Astrocyte of the spinal cord (primary cell): ENCODE measurements at regions not wholly inside any gene's neighbourhood (a gene's known extent, or its start where the extent isn't known, plus 50 kb on each side); places are given as distances from the start of the nearest gene placed in this dataset.
"Not testable (repeated sequence)": the region's sequence is repeated elsewhere in the genome, so short reads cannot be mapped to it uniquely, and the experiment has no call there.

Experiments used
- DNase-seq: peaks from one replicate; pipeline ENCODE4 v3.0.0; 2011; ENCODE audit warnings: low read depth, low spot score
- H3K4me3 ChIP-seq: 2 replicates; pipeline ENCODE4 v1.5.1; 2011; ENCODE audit warnings: low read depth, mild to moderate bottlenecking, low read length, moderate library complexity
- in situ Hi-C: cut with HindIII; loops from 2 replicates; pipeline ENCODE4 v1.10.0; 2017; ENCODE audit warnings: low sequenced_read_pairs
- TF ChIP-seq, protein P1 (sequence below): IDR thresholded peaks from 2 replicates; pipeline ENCODE4 v1.5.1; 2012; ENCODE audit warnings: low read depth, mild to moderate bottlenecking, low read length, inconsistent platforms

DNA sequence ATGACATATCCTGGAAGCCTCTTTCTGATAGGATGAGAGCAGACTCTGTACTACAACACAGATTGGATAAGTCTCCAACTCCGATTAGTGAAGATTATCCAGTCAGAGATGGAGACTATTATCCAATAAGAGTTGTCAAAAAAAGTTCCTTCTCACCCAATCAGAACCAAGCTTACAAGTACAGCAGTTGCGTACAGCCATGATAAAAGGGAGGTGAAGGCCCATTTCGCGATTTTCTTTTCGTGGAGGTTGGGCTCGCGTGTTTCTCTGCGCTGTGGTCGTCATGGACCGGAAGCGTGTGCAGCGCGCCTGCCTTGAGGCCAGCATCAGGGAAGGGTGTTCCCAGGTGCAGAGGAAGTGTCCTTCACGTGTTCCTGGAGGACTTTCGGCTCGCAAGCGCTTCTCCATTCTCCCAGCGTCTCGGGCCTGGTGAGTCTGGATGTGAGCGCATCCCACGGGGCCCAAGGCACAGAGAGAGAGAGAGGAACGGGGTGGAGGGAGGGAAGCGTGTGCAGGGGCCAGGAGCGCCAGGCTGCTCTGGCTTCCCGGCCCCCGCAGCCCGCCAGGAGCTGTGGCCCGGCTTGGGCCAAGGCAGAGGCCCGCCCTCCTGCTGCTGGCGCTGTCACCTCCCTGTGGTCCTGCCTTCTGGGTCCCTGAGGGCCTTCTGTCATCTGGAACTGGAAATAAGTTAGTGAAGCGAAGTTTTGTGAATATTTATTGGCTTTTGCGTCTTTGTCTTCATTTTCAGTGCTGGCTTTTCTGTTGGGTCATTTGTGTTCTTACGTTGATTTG lies 53.9 kb downstream of the CDRT15L2 start:
- in situ Hi-C loops, DNase-seq, H3K4me3 ChIP-seq: not testable (repeated sequence)

DNA sequence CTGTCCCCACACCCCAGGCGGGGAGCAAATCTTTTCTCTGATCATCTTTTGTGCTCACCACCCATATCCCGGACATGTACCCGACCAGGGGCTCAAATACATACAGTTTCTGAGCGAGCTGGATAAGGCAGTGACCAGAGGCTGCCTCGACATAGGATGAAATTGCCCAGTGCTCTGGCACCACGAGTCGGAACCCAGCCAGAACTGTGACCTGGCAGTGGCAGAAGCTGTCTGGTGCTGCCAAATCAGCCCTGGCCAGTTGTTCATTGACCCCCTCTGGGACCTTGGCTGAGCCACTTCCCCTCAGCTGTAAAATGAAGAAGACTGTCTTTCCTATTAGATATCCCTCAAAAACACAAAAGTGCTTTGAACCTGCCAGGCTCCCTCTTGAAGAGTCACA lies 60.6 kb downstream of the CDRT15L2 start:
- in situ Hi-C loops, H3K4me3 ChIP-seq, DNase-seq: not testable (repeated sequence)

DNA sequence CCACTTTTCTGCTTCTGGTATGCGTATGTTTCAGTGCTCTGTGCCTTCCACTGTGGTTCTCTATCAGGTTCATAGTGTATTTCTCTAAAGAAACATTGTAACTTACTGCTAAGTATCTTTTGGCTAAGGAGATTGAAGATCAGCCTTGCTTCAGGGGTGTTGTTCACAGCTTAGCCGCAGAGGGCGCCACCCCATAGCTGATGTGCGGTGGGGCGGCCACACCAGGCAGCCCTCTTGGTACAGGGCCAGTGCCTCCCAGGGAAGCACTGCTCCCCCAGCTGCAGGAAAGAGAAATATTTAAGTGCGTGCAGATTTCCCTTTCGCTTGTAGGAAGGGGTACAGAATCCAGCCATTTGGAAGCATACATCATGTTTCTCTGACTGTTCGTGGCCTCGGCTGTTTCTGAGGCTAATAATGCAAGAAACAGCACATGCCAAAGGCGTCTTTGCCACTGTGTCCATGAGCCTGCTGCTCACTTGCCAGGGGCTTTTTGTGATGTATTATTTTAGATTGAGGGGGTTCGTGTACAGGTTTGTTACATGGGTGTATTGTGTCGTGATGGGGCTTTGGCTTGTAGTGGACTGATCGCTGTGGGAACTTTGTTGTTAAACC lies 67.2 kb downstream of the CDRT15L2 start:
- DNase-seq, H3K4me3 ChIP-seq, in situ Hi-C loops: not testable (repeated sequence)
- TF ChIP-seq, protein P1, sequence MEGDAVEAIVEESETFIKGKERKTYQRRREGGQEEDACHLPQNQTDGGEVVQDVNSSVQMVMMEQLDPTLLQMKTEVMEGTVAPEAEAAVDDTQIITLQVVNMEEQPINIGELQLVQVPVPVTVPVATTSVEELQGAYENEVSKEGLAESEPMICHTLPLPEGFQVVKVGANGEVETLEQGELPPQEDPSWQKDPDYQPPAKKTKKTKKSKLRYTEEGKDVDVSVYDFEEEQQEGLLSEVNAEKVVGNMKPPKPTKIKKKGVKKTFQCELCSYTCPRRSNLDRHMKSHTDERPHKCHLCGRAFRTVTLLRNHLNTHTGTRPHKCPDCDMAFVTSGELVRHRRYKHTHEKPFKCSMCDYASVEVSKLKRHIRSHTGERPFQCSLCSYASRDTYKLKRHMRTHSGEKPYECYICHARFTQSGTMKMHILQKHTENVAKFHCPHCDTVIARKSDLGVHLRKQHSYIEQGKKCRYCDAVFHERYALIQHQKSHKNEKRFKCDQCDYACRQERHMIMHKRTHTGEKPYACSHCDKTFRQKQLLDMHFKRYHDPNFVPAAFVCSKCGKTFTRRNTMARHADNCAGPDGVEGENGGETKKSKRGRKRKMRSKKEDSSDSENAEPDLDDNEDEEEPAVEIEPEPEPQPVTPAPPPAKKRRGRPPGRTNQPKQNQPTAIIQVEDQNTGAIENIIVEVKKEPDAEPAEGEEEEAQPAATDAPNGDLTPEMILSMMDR = peak; percentile 36

DNA sequence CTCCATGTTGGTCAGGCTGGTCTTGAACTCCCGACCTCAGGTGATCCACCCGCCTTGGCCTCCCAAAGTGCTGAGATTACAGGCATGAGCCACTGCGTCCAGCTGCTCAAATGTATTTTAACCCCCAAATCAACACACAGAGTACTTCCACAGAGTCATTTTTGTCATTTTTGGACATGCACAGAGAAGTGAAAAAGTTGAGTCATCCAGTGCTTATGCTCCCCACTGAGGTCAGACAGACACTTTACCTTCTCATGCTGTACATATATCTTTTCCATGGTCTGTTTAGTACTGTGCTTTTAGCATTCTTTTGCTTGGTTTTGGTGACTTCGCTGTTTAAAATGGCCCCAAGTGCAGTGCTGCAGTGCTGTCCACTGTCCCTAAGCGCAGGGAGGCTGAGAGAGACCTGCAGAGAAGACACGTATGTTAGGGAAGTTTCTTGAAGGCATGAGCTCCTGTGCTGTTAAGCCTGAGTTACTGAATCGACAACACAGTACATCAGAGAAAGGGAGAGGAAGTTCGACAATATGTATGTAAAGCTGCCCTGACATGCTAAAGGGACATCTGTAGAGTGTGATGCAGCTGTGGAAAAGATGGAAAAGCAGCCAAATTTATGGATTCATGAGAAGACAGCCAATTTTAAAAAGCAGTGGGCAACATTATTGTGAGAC lies 69.7 kb downstream of the CDRT15L2 start:
- H3K4me3 ChIP-seq, in situ Hi-C loops, DNase-seq: not testable (repeated sequence)

DNA sequence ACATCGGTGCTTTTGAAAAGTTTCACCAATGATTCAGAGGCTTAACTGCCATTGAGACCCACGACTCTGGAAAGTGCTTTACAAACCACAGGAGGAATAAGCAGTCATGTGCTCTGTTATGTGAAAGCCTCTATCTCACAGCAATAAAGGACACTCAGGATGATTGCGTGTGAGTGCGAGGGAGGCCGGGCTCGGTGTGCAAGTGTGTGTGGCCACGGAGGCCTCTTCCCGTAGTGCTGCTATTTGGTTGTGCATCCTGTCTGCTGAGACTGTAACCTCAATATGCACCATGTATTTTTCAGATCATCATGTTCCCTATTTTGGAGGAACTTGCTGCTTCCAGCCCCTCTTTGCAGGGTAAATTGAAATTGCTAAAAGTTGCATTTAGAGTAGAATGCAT lies 71.5 kb downstream of the CDRT15L2 start:
- H3K4me3 ChIP-seq, in situ Hi-C loops, DNase-seq: not testable (repeated sequence)

DNA sequence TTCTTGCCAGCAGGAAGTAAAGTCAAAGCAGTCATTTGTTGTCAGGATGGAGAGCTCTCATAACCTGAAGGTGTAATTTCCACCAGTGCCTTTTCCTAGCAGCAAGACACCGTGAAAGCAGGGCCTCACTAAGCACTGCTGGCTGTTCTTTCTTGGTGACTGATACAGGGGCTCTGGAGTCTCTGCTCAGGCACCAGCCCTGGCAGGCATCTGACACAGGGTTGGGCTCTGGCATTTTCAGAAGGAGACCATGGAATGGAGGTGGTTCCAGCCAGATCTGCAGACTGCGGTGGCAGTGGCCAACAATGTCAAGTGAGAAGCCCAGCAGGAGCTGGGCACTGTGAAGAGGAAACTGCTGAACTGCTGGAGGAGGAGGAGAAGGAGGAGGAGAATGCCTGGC lies 72.2 kb downstream of the CDRT15L2 start:
- in situ Hi-C loops, DNase-seq, H3K4me3 ChIP-seq: not testable (repeated sequence)

DNA sequence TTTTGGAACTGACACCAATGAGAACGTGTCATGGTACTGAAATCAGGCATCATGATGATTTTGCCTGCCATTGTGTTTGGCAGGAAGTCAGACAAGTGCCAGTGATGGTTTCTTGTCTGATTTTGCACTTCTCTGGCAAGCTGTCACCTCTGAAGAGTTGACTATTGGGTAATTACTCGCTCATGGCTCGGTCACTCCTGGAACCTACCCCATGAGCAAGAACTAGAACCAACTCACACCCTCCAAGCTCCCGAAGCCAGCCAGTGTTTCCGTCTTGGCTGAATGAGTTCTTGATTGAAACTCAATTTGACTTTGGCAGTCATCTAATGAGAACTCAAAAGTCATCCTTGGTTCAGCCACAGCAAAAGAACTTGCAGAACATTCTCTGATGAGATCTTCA lies 73.9 kb downstream of the CDRT15L2 start:
- DNase-seq, in situ Hi-C loops, H3K4me3 ChIP-seq: not testable (repeated sequence)

DNA sequence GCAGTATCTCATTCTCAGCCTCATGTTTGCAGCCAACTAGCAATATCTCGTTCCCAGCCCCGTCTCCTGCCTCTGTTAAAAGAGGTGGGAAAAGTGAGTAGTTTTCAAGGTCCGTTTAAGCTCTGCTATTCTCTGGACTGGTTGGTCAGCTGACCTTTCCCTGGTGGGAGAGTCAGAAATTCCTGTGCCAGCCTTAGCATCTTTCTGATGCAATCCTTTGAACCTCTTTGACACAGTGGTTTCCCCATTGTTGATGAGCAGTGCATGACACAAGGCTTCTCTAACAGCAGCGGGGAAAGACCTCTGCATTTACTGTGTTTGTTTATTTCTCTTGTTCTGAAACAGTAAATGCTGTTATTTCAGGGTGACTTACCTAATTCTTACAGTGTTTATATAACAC lies 74.6 kb downstream of the CDRT15L2 start:
- in situ Hi-C loops, DNase-seq, H3K4me3 ChIP-seq: not testable (repeated sequence)

DNA sequence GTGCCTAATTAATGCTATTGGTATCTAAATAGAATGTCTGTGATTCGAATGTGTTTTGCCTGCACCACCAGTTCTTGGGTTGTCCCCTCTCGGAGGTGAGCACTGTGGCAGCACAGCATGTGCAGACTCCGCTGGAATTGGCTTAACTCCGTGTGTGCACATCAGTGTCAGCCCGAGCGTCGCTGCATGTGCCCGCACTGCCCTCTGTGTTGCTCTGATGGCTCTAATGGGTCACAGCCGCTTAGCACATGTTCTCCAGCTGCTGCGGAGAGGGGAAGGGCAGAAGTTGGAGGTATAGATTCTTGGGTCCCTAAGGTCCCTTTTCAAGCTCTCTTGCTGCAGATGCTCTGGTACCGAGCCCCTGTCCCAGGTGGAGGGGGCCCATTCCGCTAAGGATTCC lies 75.1 kb downstream of the CDRT15L2 start:
- in situ Hi-C loops, H3K4me3 ChIP-seq, DNase-seq: not testable (repeated sequence)

DNA sequence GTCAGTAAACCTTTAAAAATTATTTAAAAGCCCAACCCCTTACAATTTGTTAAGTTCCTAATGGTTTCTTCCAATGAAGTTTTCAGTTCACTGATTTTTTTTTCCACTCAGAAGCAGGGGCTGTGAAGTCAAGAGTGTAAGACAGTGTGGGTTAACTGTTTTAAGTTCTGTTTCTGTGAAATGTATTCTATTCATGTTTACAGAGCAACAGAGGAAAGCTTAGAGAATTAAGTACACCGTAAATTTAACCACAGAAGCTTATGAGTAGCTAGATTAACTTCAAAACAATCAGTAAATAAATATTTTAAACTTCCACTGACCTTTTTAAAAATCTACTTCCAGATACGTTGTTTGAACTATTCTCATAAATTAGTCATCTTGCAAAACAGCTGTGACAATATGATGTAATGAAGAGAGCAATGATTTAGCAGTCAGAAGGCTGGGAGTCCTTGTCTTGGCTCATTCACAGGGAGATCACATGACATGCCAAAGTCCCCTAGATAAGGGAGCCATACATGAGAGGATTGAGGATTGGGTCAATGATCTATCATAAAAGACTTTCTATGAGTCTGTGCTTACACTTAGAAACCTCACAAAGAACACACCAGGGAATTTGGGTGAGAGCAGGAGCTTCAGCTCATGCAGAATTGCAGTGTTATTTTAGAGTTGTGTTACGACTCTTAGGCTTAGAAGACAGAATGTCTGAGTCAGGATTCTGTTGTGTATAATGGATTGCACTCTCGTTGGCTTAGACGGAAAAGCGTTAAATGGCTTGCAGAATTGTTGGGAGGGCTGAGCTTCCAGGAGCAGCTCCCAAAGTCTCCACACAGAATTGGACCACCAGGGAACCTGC lies 85.8 kb downstream of the CDRT15L2 start:
- peak; percentile 7 for DNase-seq
- in situ Hi-C loops, H3K4me3 ChIP-seq: not testable (repeated sequence)

DNA sequence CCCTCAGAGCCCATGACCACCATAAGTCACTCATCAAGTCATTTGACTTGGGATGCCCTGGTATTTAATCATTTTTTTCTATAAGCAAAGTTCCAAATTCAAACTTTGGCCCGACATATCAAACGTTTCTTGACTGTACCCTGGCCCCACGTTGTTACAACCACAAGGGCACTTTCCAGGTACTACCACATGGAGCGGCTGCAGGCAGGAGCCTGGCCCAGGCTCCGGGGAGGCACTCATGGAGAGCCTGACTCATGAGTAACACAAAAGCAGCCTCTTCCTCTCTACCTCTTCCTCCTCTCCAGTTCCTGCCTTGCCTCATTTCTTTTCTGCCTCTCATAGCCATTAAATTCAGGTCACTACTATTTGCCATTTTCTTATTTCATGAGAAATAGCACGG lies 87.2 kb downstream of the CDRT15L2 start:
- DNase-seq = peak; percentile 9
- H3K4me3 ChIP-seq, in situ Hi-C loops: not testable (repeated sequence)

DNA sequence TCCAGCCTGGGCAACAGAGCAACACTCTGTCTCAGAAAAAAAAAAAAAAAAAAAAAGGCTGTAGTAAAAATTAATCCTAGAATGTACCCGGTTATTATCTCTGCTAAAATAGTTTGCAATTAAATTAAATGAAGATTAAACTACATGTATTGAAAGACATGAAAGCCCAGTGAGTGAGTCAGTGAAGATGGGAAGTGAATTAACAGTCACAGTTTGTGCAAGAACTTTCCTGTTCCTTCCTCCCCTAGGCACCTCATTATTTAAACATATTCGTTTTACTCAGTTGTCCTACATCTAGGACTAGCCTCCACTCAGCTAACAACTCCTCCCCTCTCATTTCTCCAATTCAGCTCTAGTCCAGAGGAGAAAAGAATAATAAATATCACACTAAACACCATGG lies 88.2 kb downstream of the CDRT15L2 start:
- H3K4me3 ChIP-seq, DNase-seq, in situ Hi-C loops: not testable (repeated sequence)

DNA sequence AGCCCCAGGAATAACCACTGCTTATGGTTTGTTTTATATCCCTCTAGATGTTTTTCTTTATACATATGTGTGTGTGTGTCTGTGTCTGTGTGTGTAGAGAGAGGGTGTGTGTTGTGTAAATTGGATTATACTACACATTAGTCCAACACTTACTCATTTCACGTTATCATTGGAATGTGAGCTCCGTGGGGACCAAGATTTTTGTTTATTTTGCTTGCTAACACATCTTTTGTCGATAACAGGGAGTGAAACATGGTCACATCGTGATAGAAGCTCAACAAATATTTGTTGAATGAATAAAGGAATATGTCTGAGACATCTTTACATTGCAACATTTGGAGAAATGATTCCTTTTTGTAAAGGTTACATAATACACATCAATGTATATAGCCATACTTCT lies 88.8 kb downstream of the CDRT15L2 start:
- in situ Hi-C loops, DNase-seq, H3K4me3 ChIP-seq: not testable (repeated sequence)

DNA sequence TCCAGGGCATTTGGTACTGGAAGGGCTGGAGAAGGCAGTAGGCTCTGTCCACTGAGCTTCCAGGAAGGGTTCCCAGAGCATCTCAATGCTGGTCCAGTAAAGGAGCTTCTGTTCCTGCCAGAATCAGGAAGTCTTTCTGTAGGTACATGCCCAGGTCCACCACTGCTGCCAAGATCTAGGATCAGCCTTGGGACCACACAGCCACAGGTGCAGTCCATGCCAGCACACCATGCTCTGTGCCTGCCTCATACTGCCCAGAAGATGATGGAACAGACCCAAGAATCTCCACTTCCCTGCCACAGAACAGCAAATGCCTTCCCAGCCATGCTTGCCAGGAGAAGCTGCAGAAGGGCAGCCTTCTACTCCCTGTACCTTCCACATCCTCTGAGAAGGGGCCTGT lies 89.3 kb downstream of the CDRT15L2 start:
- DNase-seq, in situ Hi-C loops, H3K4me3 ChIP-seq: not testable (repeated sequence)

DNA sequence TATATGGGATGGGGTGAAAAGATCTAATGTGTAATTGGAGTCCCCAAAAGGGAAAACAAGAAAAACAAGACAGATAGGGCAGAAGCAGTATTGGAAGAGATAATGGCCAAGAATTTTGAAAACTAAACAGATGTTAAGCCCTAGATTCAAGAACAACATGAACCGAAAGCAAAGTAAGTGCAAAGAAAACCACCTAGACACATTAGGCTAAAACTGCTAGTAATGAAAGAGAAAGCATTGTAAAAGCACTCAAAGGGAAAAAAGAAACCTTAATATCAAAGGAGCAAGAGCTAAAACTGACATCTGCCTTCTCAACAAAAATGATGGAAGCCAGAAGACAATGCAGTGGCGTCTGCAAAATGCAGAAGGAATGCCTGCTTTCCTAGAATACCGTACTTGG lies 91.0 kb downstream of the CDRT15L2 start:
- in situ Hi-C loops, DNase-seq, H3K4me3 ChIP-seq: not testable (repeated sequence)

DNA sequence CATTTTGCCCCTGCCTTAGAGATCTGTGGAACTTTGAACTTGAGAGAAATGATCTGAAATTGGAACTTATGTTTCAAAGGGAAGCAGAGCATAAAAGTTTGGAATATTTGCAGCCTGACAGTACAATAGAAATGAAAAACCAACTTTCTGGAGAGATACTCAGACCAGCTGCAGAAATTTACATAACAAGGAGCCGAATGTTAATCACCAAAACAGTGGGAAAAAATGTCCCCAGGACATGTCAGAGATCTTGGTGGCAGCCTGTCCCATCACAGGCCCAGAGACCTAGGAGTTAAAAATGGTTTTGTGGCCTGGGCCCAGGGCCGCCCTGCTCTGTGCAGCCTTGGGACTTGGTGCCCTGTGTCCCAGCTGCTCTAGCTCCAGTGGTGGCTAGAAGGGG lies 94.8 kb downstream of the CDRT15L2 start:
- DNase-seq, H3K4me3 ChIP-seq, in situ Hi-C loops: not testable (repeated sequence)
